Subcutaneous abdominal adipose tissue (tissue), 5 donors: ENCODE measurements at regions not wholly inside any gene's neighbourhood (a gene's known extent, or its start where the extent isn't known, plus 50 kb on each side); places are given as distances from the start of the nearest gene placed in this dataset.

Source experiments
- H3K27ac ChIP-seq: one replicate; pipeline ENCODE4 v1.7.0; 2013; ENCODE audit warnings: low read depth, mild to moderate bottlenecking, inconsistent platforms, low read length, moderate library complexity
- H3K27me3 ChIP-seq, 5 donors: one replicate each; pipeline ENCODE4 v1.7.0; 2013; ENCODE audit warnings: low read length in 5 of 5, inconsistent platforms in 1 of 5; ENCODE audit not compliant: control insufficient read depth in 5 of 5, insufficient read depth in 4 of 5
- H3K36me3 ChIP-seq, 5 donors: one replicate each; pipeline ENCODE4 v1.7.0; 2013; ENCODE audit warnings: low read length in 5 of 5; ENCODE audit not compliant: control insufficient read depth in 5 of 5, insufficient read depth in 5 of 5
- H3K4me1 ChIP-seq, 5 donors: one replicate each; pipeline ENCODE4 v1.7.0; 2013; ENCODE audit warnings: low read length in 5 of 5, mild to moderate bottlenecking in 3 of 5, moderate library complexity in 1 of 5; ENCODE audit not compliant: control insufficient read depth in 5 of 5, insufficient read depth in 5 of 5
- H3K4me3 ChIP-seq, 5 donors: one replicate each; pipeline ENCODE4 v1.7.0; 2013; ENCODE audit warnings: low read length in 5 of 5, low read depth in 1 of 5
- H3K9ac ChIP-seq, 5 donors: one replicate each; pipeline ENCODE4 v1.7.0; 2013; ENCODE audit warnings: low read length in 5 of 5, mild to moderate bottlenecking in 4 of 5, moderate library complexity in 3 of 5
- H3K9me3 ChIP-seq, 5 donors: one replicate each; pipeline ENCODE4 v1.7.0; 2013; ENCODE audit warnings: low read length in 5 of 5; ENCODE audit not compliant: control insufficient read depth in 5 of 5
- donor health status: healthy.
- donor health status: healthy.
- donor health status: healthy.
- donor health status: healthy.
- donor health status: healthy.

GRCh38 chr7:84524714-84525694 is 330.4 kb upstream of the SEMA3A start:
- H3K27ac ChIP-seq = peak overlapping the region; percentile 59
- peak overlapping the region in 1 of 5 donors; percentile 40 for H3K9ac ChIP-seq
- peak overlapping the region in 1 of 5 donors; percentile 45 for H3K4me3 ChIP-seq
- no peaks in the 10 kb centered on the region for H3K27me3 ChIP-seq
- H3K4me1 ChIP-seq = peaks cover 0 to 7% (median 0%) of the 10 kb centered on the region in 5 donors
- peaks cover 0 to 6% (median 3%) of the 10 kb centered on the region in 5 donors for H3K9me3 ChIP-seq
- H3K36me3 ChIP-seq = no peaks in the 10 kb centered on the region

DNA sequence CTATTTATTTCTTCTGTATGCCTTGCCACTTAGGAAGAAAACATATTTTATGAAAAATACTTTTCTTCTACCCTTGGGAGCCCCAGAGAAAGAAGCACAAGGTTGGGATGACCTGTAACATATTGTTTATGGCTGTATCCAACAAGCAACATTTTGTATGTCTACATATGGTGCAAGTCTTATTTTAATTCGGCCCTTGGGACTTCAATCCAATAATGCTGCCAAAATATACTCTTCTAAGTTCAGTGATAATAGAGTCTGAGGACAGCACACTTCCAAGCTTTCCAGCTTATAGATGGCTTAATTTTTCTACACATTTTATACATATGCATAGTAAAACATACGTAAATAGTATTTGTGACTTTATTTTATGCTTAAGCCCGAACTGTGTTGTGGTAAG is 318.5 kb upstream of the SEMA3A start:
- H3K27ac ChIP-seq = no peak overlapping the region
- H3K9ac ChIP-seq = no peak overlapping the region
- H3K9me3 ChIP-seq = no peaks in the 10 kb centered on the region
- H3K27me3 ChIP-seq = no peaks in the 10 kb centered on the region
- H3K36me3 ChIP-seq = no peaks in the 10 kb centered on the region
- peaks cover 0 to 38% (median 14%) of the 10 kb centered on the region in 5 donors for H3K4me1 ChIP-seq
- no peak overlapping the region for H3K4me3 ChIP-seq

- Histone ChIP-seq H3K27me3 (no peaks in the 10 kb centered on the region), H3K9me3 (no peaks in the 10 kb centered on the region), H3K36me3 (no peaks in the 10 kb centered on the region), H3K9ac (no peak overlapping the region), H3K4me3 (no peak overlapping the region), H3K27ac (no peak overlapping the region), H3K4me1 (peaks cover 0 to 43% (median 15%) of the 10 kb centered on the region in 5 donors)
Measured at GRCh38 chr7:84512055-84512454, 317.5 kb upstream of the SEMA3A start.

DNA sequence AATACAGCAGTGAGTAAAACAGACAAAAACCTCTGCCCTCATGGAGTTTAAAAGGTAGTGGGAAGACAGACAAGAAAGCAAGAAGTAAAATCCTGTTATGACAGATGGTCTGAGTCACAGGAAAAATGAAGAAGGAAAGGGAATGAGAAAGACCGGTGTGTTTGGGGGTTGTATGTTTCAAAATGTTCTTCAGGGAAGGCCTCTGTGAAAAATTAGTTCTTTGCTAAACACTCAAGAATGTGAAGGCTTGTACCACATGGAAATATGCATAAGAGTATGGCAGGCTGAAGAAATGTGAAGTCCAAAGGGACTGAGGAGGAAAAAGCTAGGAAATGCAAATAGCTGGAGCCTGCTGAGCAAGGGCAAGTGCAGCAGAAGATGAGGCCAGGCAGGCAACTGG is 315.9 kb upstream of the SEMA3A start:
- Histone ChIP-seq H3K4me1 (peaks cover 0 to 48% (median 15%) of the 10 kb centered on the region in 5 donors), H3K9ac (no peak overlapping the region), H3K4me3 (peak overlapping the region in 1 of 5 donors; percentile 22), H3K36me3 (no peaks in the 10 kb centered on the region), H3K27me3 (no peaks in the 10 kb centered on the region), H3K27ac (peak overlapping the region; percentile 34), H3K9me3 (no peaks in the 10 kb centered on the region)

DNA sequence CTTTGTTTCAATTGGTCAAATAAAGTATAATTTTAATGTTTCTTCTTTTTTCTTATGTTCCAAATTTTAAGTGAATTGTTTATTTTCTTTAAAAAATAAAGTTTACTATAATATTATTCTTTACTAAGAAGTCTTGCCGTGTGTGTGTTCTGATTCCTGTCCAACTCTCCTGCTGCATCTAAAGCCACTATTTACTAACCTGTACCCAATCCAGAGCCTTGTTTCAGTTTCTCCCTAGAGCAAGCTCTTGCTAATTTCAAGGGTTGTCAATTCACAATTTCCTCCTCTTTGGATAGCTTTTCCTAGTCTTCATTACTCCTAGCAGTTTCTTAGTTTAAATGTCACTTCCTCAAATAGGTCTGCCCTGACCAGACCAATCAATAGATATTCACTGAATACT is 314.9 kb upstream of the SEMA3A start:
- H3K9ac ChIP-seq = no peak overlapping the region
- H3K4me3 ChIP-seq = no peak overlapping the region
- H3K9me3 ChIP-seq = no peaks in the 10 kb centered on the region
- no peaks in the 10 kb centered on the region for H3K27me3 ChIP-seq
- H3K27ac ChIP-seq = peak overlapping the region; percentile 71
- H3K36me3 ChIP-seq = no peaks in the 10 kb centered on the region
- H3K4me1 ChIP-seq = peaks cover 0 to 48% (median 15%) of the 10 kb centered on the region in 5 donors

DNA sequence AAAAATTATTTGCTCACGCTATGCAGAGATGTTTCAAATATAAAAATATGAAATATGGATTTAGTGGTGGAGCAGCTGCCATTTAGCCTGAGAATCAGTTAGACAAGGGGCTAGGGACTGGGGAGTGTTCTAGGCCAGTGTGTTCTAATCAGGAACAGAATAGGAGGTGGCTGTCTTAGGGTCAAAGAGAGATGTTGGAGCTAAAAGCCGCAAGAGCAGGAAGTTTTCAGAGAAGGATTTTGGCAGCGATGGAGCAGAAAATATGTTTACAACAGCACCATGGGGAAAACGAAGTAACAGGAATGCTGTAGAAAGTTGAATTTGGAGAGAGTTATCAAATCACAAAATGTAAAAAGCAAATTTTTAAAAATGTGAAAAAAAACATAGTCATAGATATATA is 314.0 kb upstream of the SEMA3A start:
- no peaks in the 10 kb centered on the region for H3K36me3 ChIP-seq
- H3K4me1 ChIP-seq = peaks cover 0 to 46% (median 15%) of the 10 kb centered on the region in 5 donors
- H3K27ac ChIP-seq = peak overlapping the region; percentile 71
- H3K4me3 ChIP-seq = peak overlapping the region in 1 of 5 donors; percentile 28
- no peaks in the 10 kb centered on the region for H3K9me3 ChIP-seq
- no peak overlapping the region for H3K9ac ChIP-seq
- no peaks in the 10 kb centered on the region for H3K27me3 ChIP-seq

DNA sequence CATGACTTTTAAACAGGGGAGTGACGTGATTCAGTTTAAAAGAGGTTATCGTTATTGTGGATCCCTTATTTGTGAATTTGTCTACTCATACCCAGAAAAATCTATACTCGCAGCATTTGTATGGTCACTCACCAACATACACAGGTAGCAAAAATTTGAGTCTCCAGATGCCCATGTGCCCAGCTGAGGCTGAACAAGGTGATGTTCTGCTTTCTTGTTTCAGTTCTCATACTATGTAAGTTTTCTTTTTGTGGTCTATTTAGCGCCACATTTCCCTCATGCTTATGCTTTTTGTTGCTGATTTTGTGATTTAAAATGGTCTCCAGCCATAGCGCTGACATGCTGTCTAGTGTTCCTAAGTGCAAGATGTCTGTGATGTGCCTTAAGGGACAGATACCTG is 312.9 kb upstream of the SEMA3A start:
- Histone ChIP-seq H3K4me1 (peaks cover 0 to 39% (median 15%) of the 10 kb centered on the region in 5 donors), H3K27me3 (no peaks in the 10 kb centered on the region), H3K36me3 (no peaks in the 10 kb centered on the region), H3K9ac (no peak overlapping the region), H3K27ac (peak overlapping the region; percentile 71), H3K9me3 (no peaks in the 10 kb centered on the region), H3K4me3 (no peak overlapping the region)

DNA sequence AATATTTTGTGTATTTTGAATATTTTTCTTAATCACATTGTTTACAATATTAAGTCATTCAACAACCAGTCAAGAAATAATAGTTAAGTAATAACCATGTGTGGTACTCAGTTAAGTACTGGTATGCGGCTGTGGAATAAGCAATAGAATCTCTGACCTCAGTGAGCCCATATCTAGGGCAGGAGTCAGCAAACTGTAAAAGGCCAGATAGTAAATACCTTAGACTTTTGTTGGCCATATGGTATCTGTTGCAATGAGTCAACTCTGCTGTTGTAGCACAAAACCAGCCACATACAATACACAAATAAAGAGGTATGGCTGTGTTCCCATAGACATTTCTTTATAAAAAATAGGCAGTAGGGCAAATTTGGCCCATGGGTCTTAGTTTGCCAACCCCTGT is 311.6 kb upstream of the SEMA3A start:
- Histone ChIP-seq H3K4me3 (no peak overlapping the region), H3K27ac (peak overlapping the region; percentile 63), H3K4me1 (peaks cover 0 to 46% (median 18%) of the 10 kb centered on the region in 5 donors), H3K27me3 (no peaks in the 10 kb centered on the region), H3K9me3 (no peaks in the 10 kb centered on the region), H3K9ac (no peak overlapping the region), H3K36me3 (no peaks in the 10 kb centered on the region)

- Histone ChIP-seq H3K27ac (no peak overlapping the region), H3K9me3 (no peaks in the 10 kb centered on the region), H3K4me1 (peaks cover 0 to 15% (median 4%) of the 10 kb centered on the region in 5 donors), H3K27me3 (no peaks in the 10 kb centered on the region), H3K9ac (peak overlapping the region in 1 of 5 donors; percentile 20), H3K36me3 (no peaks in the 10 kb centered on the region), H3K4me3 (no peak overlapping the region)
Measured at GRCh38 chr7:84502239-84502638, 307.6 kb upstream of the SEMA3A start.

- Histone ChIP-seq H3K36me3 (no peaks in the 10 kb centered on the region), H3K27ac (no peak overlapping the region), H3K4me1 (peaks cover 0 to 23% (median 4%) of the 10 kb centered on the region in 5 donors), H3K9ac (no peak overlapping the region), H3K27me3 (no peaks in the 10 kb centered on the region), H3K9me3 (no peaks in the 10 kb centered on the region), H3K4me3 (no peak overlapping the region)
Measured at GRCh38 chr7:84497873-84498272, 303.3 kb upstream of the SEMA3A start.
